DOHH2 (cell line): ENCODE measurements at regions not wholly inside any gene's neighbourhood (a gene's known extent, or its start where the extent isn't known, plus 50 kb on each side); places are given as distances from the start of the nearest gene placed in this dataset.

Source experiments
- H3F3A ChIP-seq: fragments of 200-600 bp; sonication (generic), shearing (Covaris generic); 2 replicates; pipeline ENCODE4 v1.6.0; 2016; ENCODE audit warnings: antibody characterized with exemption, mild to moderate bottlenecking; ENCODE audit not compliant: control insufficient read depth, insufficient read depth
- H3K27ac ChIP-seq: fragments of 200-600 bp; sonication (generic); 2 replicates; pipeline ENCODE4 v1.5.1; 2014; ENCODE audit warnings: low read depth, mild to moderate bottlenecking, low read length, moderate library complexity
- H3K27me3 ChIP-seq: fragments of 200-600 bp; sonication (generic); 2 replicates; pipeline ENCODE4 v1.6.1; 2014; ENCODE audit warnings: mild to moderate bottlenecking, low read length, mixed read lengths; ENCODE audit not compliant: control insufficient read depth
- H3K36me3 ChIP-seq: fragments of 200-600 bp; sonication (generic); 2 replicates; pipeline ENCODE4 v1.6.1; 2014; ENCODE audit warnings: mild to moderate bottlenecking, low read length, moderate library complexity, mixed read lengths; ENCODE audit not compliant: control insufficient read depth
- H3K4me1 ChIP-seq: fragments of 200-600 bp; sonication (generic); 2 replicates; pipeline ENCODE4 v1.6.1; 2014; ENCODE audit warnings: mild to moderate bottlenecking, low read length, mixed read lengths; ENCODE audit not compliant: control insufficient read depth
- H3K4me2 ChIP-seq: fragments of 200-600 bp; sonication (generic); 2 replicates; pipeline ENCODE4 v1.6.0; 2014; ENCODE audit warnings: mild to moderate bottlenecking, low read length, moderate library complexity
- H3K4me3 ChIP-seq: fragments of 200-600 bp; sonication (generic); 2 replicates; pipeline ENCODE4 v1.5.1; 2014; ENCODE audit warnings: mild to moderate bottlenecking, low read length, mixed read lengths
- H3K79me2 ChIP-seq: fragments of 200-600 bp; sonication (generic); 2 replicates; pipeline ENCODE4 v1.6.1; 2014; ENCODE audit warnings: mild to moderate bottlenecking, low read length, mixed read lengths; ENCODE audit not compliant: control insufficient read depth
- H3K9me2 ChIP-seq: fragments of 200-600 bp; sonication (generic); replicated peaks from 2 replicates; pipeline ENCODE4 v1.6.1; 2014; ENCODE audit warnings: mild to moderate bottlenecking, low read length, mixed read lengths; ENCODE audit not compliant: control insufficient read depth
- H3K9me3 ChIP-seq: fragments of 200-600 bp; sonication (generic); 2 replicates; pipeline ENCODE4 v1.6.1; 2014; ENCODE audit warnings: antibody characterized with exemption, low read length, mixed read lengths; ENCODE audit not compliant: control insufficient read depth, insufficient read depth
- H4K20me1 ChIP-seq: fragments of 200-600 bp; sonication (generic); 2 replicates; pipeline ENCODE4 v1.6.0; 2014; ENCODE audit warnings: low read depth, mild to moderate bottlenecking, antibody characterized with exemption, low read length, moderate library complexity; ENCODE audit not compliant: control insufficient read depth, insufficient read depth
- CTCF ChIP-seq: fragments of 200-600 bp; sonication (generic); IDR thresholded peaks from one replicate; pipeline ENCODE4 v1.5.1; 2014; ENCODE audit warnings: antibody characterized with exemption, mild to moderate bottlenecking, low read depth, low read length; ENCODE audit not compliant: poor library complexity, severe bottlenecking
- EZH2phosphoT487 ChIP-seq: fragments of 200-600 bp; sonication (generic); IDR thresholded peaks from 2 replicates; pipeline ENCODE4 v1.6.1; 2017; ENCODE audit warnings: borderline replicate concordance, mild to moderate bottlenecking, antibody characterized with exemption, low read length, moderate library complexity, mixed read lengths

GRCh38 chr4:133372699-133373098 is 223.6 kb downstream of the PCDH10 start:
- H3K9me2 ChIP-seq, result no peaks in the 10 kb centered on the region
- no peak overlapping the region for H3K4me2 ChIP-seq
- TF ChIP-seq CTCF (no peak), EZH2phosphoT487 (no peak)
- no peaks in the 10 kb centered on the region for H3F3A ChIP-seq
- H4K20me1 ChIP-seq, result no peaks in the 10 kb centered on the region
- H3K79me2 ChIP-seq, result no peaks in the 10 kb centered on the region
- no peak overlapping the region for H3K27ac ChIP-seq
- no peaks in the 10 kb centered on the region for H3K4me1 ChIP-seq
- H3K4me3 ChIP-seq, result no peak overlapping the region
- H3K27me3 ChIP-seq, result no peaks in the 10 kb centered on the region
- no peaks in the 10 kb centered on the region for H3K36me3 ChIP-seq
- H3K9me3 ChIP-seq, result no peaks in the 10 kb centered on the region

GRCh38 chr4:133355633-133356032 is 206.5 kb downstream of the PCDH10 start:
- Histone ChIP-seq H3K27ac (no peak overlapping the region), H3K9me3 (no peaks in the 10 kb centered on the region), H3K4me1 (no peaks in the 10 kb centered on the region), H3K9me2 (no peaks in the 10 kb centered on the region), H4K20me1 (no peaks in the 10 kb centered on the region), H3K79me2 (no peaks in the 10 kb centered on the region), H3K36me3 (no peaks in the 10 kb centered on the region), H3K4me2 (no peak overlapping the region), H3K4me3 (no peak overlapping the region), H3K27me3 (no peaks in the 10 kb centered on the region), H3F3A (no peaks in the 10 kb centered on the region)
- TF ChIP-seq EZH2phosphoT487, result no peak
- TF ChIP-seq CTCF, result no peak

- Histone ChIP-seq H3K36me3 (no peaks in the 10 kb centered on the region), H4K20me1 (no peaks in the 10 kb centered on the region), H3K27me3 (no peaks in the 10 kb centered on the region), H3K79me2 (no peaks in the 10 kb centered on the region), H3K4me2 (no peak overlapping the region), H3F3A (no peaks in the 10 kb centered on the region), H3K27ac (no peak overlapping the region), H3K9me2 (no peaks in the 10 kb centered on the region; the same call in 1 of the 2 replicates), H3K4me3 (no peak overlapping the region), H3K9me3 (no peaks in the 10 kb centered on the region), H3K4me1 (no peaks in the 10 kb centered on the region)
- TF ChIP-seq EZH2phosphoT487, result no peak
- no peak for TF ChIP-seq CTCF
Observed at GRCh38 chr4:133347409-133347808, 198.3 kb downstream of the PCDH10 start.

GRCh38 chr4:133324491-133324890 is 175.4 kb downstream of the PCDH10 start:
- H3F3A ChIP-seq, result no peaks in the 10 kb centered on the region
- H3K4me1 ChIP-seq, result no peaks in the 10 kb centered on the region
- H3K36me3 ChIP-seq, result no peaks in the 10 kb centered on the region
- H3K4me2 ChIP-seq, result no peak overlapping the region
- no peaks in the 10 kb centered on the region for H3K79me2 ChIP-seq
- H3K9me3 ChIP-seq, result no peaks in the 10 kb centered on the region
- no peaks in the 10 kb centered on the region for H3K9me2 ChIP-seq
- H3K4me3 ChIP-seq, result no peak overlapping the region
- no peaks in the 10 kb centered on the region for H3K27me3 ChIP-seq
- H4K20me1 ChIP-seq, result no peaks in the 10 kb centered on the region
- H3K27ac ChIP-seq, result no peak overlapping the region
- TF ChIP-seq CTCF (no peak), EZH2phosphoT487 (no peak)
